Activated naive CD4-positive, alpha-beta T cell treated with anti-CD3 and anti-CD28 coated beads for 36 hours (primary cell): ENCODE measurements at regions not wholly inside any gene's neighbourhood (a gene's known extent, or its start where the extent isn't known, plus 50 kb on each side); places are given as distances from the start of the nearest gene placed in this dataset.
"Not testable (repeated sequence)": the region's sequence is repeated elsewhere in the genome, so short reads cannot be mapped to it uniquely, and the experiment has no call there.

Experiments used
- CTCF ChIA-PET: fragments of 350-600 bp; sonication (Branson Sonifier 250); formaldehyde crosslinking; loops from one replicate; lab custom pipeline; 2021; ENCODE audit warnings: antibody characterized with exemption; lab: Charles Lee
- DNase-seq: peaks from one replicate; pipeline ENCODE4 v3.0.0-alpha.2; 2020
- H3K27ac Mint-ChIP-seq: one replicate; pipeline ENCODE4 v1.8.0; 2021; ENCODE audit warnings: mild to moderate bottlenecking, mixed read lengths
- H3K27me3 Mint-ChIP-seq: one replicate; pipeline ENCODE4 v1.8.0; 2021; ENCODE audit warnings: low read depth, mixed read lengths
- H3K36me3 Mint-ChIP-seq: one replicate; pipeline ENCODE4 v1.8.0; 2021; ENCODE audit warnings: low read depth, mixed read lengths
- H3K4me1 Mint-ChIP-seq: one replicate; pipeline ENCODE4 v1.8.0; 2021; ENCODE audit warnings: low read depth, mixed read lengths
- H3K4me3 Mint-ChIP-seq: one replicate; pipeline ENCODE4 v1.8.0; 2021; ENCODE audit warnings: mild to moderate bottlenecking, moderate library complexity, mixed read lengths
- H3K9me3 Mint-ChIP-seq: one replicate; pipeline ENCODE4 v1.8.0; 2021; ENCODE audit warnings: mixed read lengths
- intact Hi-C: fragments of 100-400 bp; cut with micrococcal nuclease; formaldehyde crosslinking; loops from one replicate; pipeline ENCODE4 v1.15.1; 2023

GRCh38 chrX:28408017-28408723 is 179.1 kb upstream of the IL1RAPL1 start:
- Mint-ChIP-seq H3K36me3 (no peaks in the 10 kb centered on the region), H3K9me3 (peaks cover 4% of the 10 kb centered on the region), H3K4me3 (no peak overlapping the region), H3K27me3 (no peaks in the 10 kb centered on the region), H3K27ac (no peak overlapping the region), H3K4me1 (no peaks in the 10 kb centered on the region)
- intact Hi-C loops: no loop called here
- CTCF ChIA-PET: no interaction called here
- DNase-seq: no peak

GRCh38 chrX:28398342-28398741 is 188.9 kb upstream of the IL1RAPL1 start:
- Mint-ChIP-seq H3K4me1 (no peaks in the 10 kb centered on the region), H3K36me3 (no peaks in the 10 kb centered on the region), H3K27me3 (no peaks in the 10 kb centered on the region), H3K27ac (no peak overlapping the region), H3K4me3 (no peak overlapping the region), H3K9me3 (no peaks in the 10 kb centered on the region)
- intact Hi-C loops: no loop called here
- CTCF ChIA-PET: no interaction called here
- no peak for DNase-seq

- intact Hi-C loops: no loop called here
- CTCF ChIA-PET: no interaction called here
- Mint-ChIP-seq H3K27me3 (no peaks in the 10 kb centered on the region), H3K36me3 (no peaks in the 10 kb centered on the region), H3K4me1 (no peaks in the 10 kb centered on the region), H3K27ac (no peak overlapping the region), H3K4me3 (no peak overlapping the region), H3K9me3 (peaks cover under 1% of the 10 kb centered on the region)
- DNase-seq: no peak
Observed at GRCh38 chrX:28391528-28391927, 195.7 kb upstream of the IL1RAPL1 start.

- peaks cover 1% of the 10 kb centered on the region for H3K9me3 Mint-ChIP-seq
- H3K36me3 Mint-ChIP-seq: no peaks in the 10 kb centered on the region
- no peak overlapping the region for H3K27ac Mint-ChIP-seq
- H3K4me1 Mint-ChIP-seq: no peaks in the 10 kb centered on the region
- H3K4me3 Mint-ChIP-seq: no peak overlapping the region
- DNase-seq: no peak
- H3K27me3 Mint-ChIP-seq: no peaks in the 10 kb centered on the region
- intact Hi-C loops: no loop called here
- CTCF ChIA-PET: no interaction called here
Observed at GRCh38 chrX:28379103-28379502, 208.1 kb upstream of the IL1RAPL1 start.

GRCh38 chrX:28367649-28368048 is 219.6 kb upstream of the IL1RAPL1 start:
- H3K4me3 Mint-ChIP-seq, H3K27ac Mint-ChIP-seq, H3K9me3 Mint-ChIP-seq, DNase-seq, intact Hi-C loops, CTCF ChIA-PET, H3K4me1 Mint-ChIP-seq, H3K27me3 Mint-ChIP-seq, H3K36me3 Mint-ChIP-seq: not testable (repeated sequence)

GRCh38 chrX:28351801-28352200 is 235.4 kb upstream of the IL1RAPL1 start:
- DNase-seq: no peak
- Mint-ChIP-seq H3K4me1 (no peaks in the 10 kb centered on the region), H3K36me3 (no peaks in the 10 kb centered on the region), H3K27ac (no peak overlapping the region), H3K4me3 (no peak overlapping the region), H3K27me3 (no peaks in the 10 kb centered on the region), H3K9me3 (peaks cover 4% of the 10 kb centered on the region)
- CTCF ChIA-PET: no interaction called here
- intact Hi-C loops: no loop called here

GRCh38 chrX:28349888-28350287 is 237.4 kb upstream of the IL1RAPL1 start:
- Mint-ChIP-seq H3K4me1 (no peaks in the 10 kb centered on the region), H3K36me3 (no peaks in the 10 kb centered on the region), H3K27ac (no peak overlapping the region), H3K4me3 (no peak overlapping the region), H3K27me3 (no peaks in the 10 kb centered on the region), H3K9me3 (peaks cover 4% of the 10 kb centered on the region)
- intact Hi-C loops: no loop called here
- no peak for DNase-seq
- CTCF ChIA-PET: no interaction called here

GRCh38 chrX:28347476-28347875 is 239.8 kb upstream of the IL1RAPL1 start:
- H3K27ac Mint-ChIP-seq: no peak overlapping the region
- no peaks in the 10 kb centered on the region for H3K27me3 Mint-ChIP-seq

GRCh38 chrX:28329156-28329555 is 258.1 kb upstream of the IL1RAPL1 start:
- Mint-ChIP-seq H3K27me3 (no peaks in the 10 kb centered on the region), H3K9me3 (peaks cover 11% of the 10 kb centered on the region), H3K4me1 (no peaks in the 10 kb centered on the region), H3K4me3 (no peak overlapping the region), H3K36me3 (no peaks in the 10 kb centered on the region), H3K27ac (no peak overlapping the region)
- intact Hi-C loops: no loop called here
- no peak for DNase-seq
- CTCF ChIA-PET: no interaction called here

More at GRCh38 chrX:28347476-28347875, 239.8 kb upstream of the IL1RAPL1 start:
- Mint-ChIP-seq H3K4me1 (no peaks in the 10 kb centered on the region), H3K9me3 (peaks cover 4% of the 10 kb centered on the region), H3K36me3 (no peaks in the 10 kb centered on the region), H3K4me3 (no peak overlapping the region)
- no peak for DNase-seq
- intact Hi-C loops: no loop called here
- CTCF ChIA-PET: no interaction called here

GRCh38 chrX:28324321-28324721 is 262.9 kb upstream of the IL1RAPL1 start:
- intact Hi-C loops: no loop called here
- CTCF ChIA-PET: no interaction called here
- no peak for DNase-seq
- H3K27me3 Mint-ChIP-seq: no peaks in the 10 kb centered on the region
- no peak overlapping the region for H3K4me3 Mint-ChIP-seq
- H3K4me1 Mint-ChIP-seq: no peaks in the 10 kb centered on the region
- H3K36me3 Mint-ChIP-seq: no peaks in the 10 kb centered on the region
- H3K27ac Mint-ChIP-seq: no peak overlapping the region
- peaks cover 17% of the 10 kb centered on the region for H3K9me3 Mint-ChIP-seq

- Mint-ChIP-seq H3K27ac (no peak overlapping the region), H3K4me3 (no peak overlapping the region), H3K9me3 (peaks cover 10% of the 10 kb centered on the region), H3K27me3 (no peaks in the 10 kb centered on the region), H3K4me1 (no peaks in the 10 kb centered on the region), H3K36me3 (no peaks in the 10 kb centered on the region)
- CTCF ChIA-PET: no interaction called here
- intact Hi-C loops: no loop called here
- DNase-seq: no peak
Observed at GRCh38 chrX:28321286-28321685, 266.0 kb upstream of the IL1RAPL1 start.

- H3K4me3 Mint-ChIP-seq: no peak overlapping the region
- H3K36me3 Mint-ChIP-seq: no peaks in the 10 kb centered on the region
- intact Hi-C loops: no loop called here
- no peak overlapping the region for H3K27ac Mint-ChIP-seq
- DNase-seq: no peak
- no peaks in the 10 kb centered on the region for H3K4me1 Mint-ChIP-seq
- peaks cover 2% of the 10 kb centered on the region for H3K9me3 Mint-ChIP-seq
- CTCF ChIA-PET: no interaction called here
- no peaks in the 10 kb centered on the region for H3K27me3 Mint-ChIP-seq
Observed at GRCh38 chrX:28312965-28313364, 274.3 kb upstream of the IL1RAPL1 start.

GRCh38 chrX:28312259-28312658 is 275.0 kb upstream of the IL1RAPL1 start:
- no peaks in the 10 kb centered on the region for H3K4me1 Mint-ChIP-seq
- peaks cover 1% of the 10 kb centered on the region for H3K9me3 Mint-ChIP-seq
- H3K4me3 Mint-ChIP-seq: no peak overlapping the region
- no peaks in the 10 kb centered on the region for H3K27me3 Mint-ChIP-seq
- no peak overlapping the region for H3K27ac Mint-ChIP-seq
- no peak for DNase-seq
- intact Hi-C loops: no loop called here
- CTCF ChIA-PET: no interaction called here
- H3K36me3 Mint-ChIP-seq: no peaks in the 10 kb centered on the region
